ENCODE measurements at regions not wholly inside any gene's neighbourhood (a gene's known extent, or its start where the extent isn't known, plus 50 kb on each side); places are given as distances from the start of the nearest gene placed in this dataset.

DNA sequence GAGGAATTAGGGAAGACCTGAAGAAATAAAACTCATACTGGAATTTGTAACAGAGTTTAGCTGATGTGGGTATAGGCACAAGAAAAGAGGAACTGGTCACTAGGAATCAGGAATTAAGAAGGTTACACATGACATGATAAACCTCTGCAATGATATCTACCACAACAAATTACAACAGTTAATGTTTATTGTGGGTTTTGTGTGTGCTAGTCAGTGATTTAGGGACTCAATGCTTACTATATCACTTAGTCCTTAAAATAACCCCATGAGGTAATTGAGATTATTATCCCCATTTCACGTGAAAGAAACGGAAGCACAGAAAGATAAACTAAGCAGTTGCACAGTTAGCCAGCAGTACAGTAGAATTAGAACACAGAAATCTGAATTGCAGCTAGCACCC is 415.8 kb upstream of the ZEB2 start:
- TF ChIP-seq, protein P1, sequence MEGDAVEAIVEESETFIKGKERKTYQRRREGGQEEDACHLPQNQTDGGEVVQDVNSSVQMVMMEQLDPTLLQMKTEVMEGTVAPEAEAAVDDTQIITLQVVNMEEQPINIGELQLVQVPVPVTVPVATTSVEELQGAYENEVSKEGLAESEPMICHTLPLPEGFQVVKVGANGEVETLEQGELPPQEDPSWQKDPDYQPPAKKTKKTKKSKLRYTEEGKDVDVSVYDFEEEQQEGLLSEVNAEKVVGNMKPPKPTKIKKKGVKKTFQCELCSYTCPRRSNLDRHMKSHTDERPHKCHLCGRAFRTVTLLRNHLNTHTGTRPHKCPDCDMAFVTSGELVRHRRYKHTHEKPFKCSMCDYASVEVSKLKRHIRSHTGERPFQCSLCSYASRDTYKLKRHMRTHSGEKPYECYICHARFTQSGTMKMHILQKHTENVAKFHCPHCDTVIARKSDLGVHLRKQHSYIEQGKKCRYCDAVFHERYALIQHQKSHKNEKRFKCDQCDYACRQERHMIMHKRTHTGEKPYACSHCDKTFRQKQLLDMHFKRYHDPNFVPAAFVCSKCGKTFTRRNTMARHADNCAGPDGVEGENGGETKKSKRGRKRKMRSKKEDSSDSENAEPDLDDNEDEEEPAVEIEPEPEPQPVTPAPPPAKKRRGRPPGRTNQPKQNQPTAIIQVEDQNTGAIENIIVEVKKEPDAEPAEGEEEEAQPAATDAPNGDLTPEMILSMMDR (IDR thresholded peaks at IDR 0.05), result no peak
- no peak for TF ChIP-seq POLR2A (IDR thresholded peaks at IDR 0.05)
